ENCODE measurements at regions not wholly inside any gene's neighbourhood (a gene's known extent, or its start where the extent isn't known, plus 50 kb on each side); places are given as distances from the start of the nearest gene placed in this dataset.

- TF ChIP-seq POLR2A (IDR thresholded peaks at IDR 0.05; ENCODE audit: low read depth, low read length) (no peak), POLR2AphosphoS5 (IDR thresholded peaks at IDR 0.05; ENCODE audit: low read depth, low read length) (no peak), TAF1 (IDR thresholded peaks at IDR 0.05; ENCODE audit: low read depth, low read length) (no peak)
Observed at GRCh38 chr2:163367825-163368582, 367.8 kb downstream of the FIGN start.
